GM18907 (cell line): ENCODE measurements at regions not wholly inside any gene's neighbourhood (a gene's known extent, or its start where the extent isn't known, plus 50 kb on each side); places are given as distances from the start of the nearest gene placed in this dataset.

Experiments used
- ATAC-seq: cut with Tn5 transposase; IDR thresholded peaks from one replicate; pipeline ENCODE4 v1.9.1; 2021; ENCODE audit warnings: mild to moderate bottlenecking, moderate library complexity; ENCODE audit not compliant: unreplicated experiment

GRCh38 chr4:74612837-74613236 lies 167.9 kb downstream of the AREG start:
- no peak for ATAC-seq

- ATAC-seq = no peak
These were observed 168.3 kb downstream of the AREG start for GRCh38 chr4:74613266-74613665.

- no peak for ATAC-seq
These were observed 170.5 kb downstream of the AREG start for GRCh38 chr4:74615411-74615810.

GRCh38 chr4:74618166-74618565 lies 173.2 kb downstream of the AREG start:
- no peak for ATAC-seq

GRCh38 chr4:74618659-74619058 lies 173.7 kb downstream of the AREG start:
- ATAC-seq = no peak

GRCh38 chr4:74619931-74620702 lies 174.2 kb downstream of the BTC start:
- no peak for ATAC-seq

- no peak for ATAC-seq
These were observed 172.7 kb downstream of the BTC start for GRCh38 chr4:74621616-74622015.

GRCh38 chr4:74623041-74623440 lies 171.3 kb downstream of the BTC start:
- ATAC-seq = peak; percentile 87

GRCh38 chr4:74624351-74625151 lies 169.8 kb downstream of the BTC start:
- no peak for ATAC-seq

- no peak for ATAC-seq
These were observed 168.3 kb downstream of the BTC start for GRCh38 chr4:74625981-74626380.

GRCh38 chr4:74627093-74627492 lies 167.2 kb downstream of the BTC start:
- ATAC-seq = no peak

GRCh38 chr4:74627504-74627903 lies 166.8 kb downstream of the BTC start:
- no peak for ATAC-seq

GRCh38 chr4:74628852-74629620 lies 165.3 kb downstream of the BTC start:
- no peak for ATAC-seq

GRCh38 chr4:74630551-74630950 lies 163.8 kb downstream of the BTC start:
- ATAC-seq = no peak

GRCh38 chr4:74631338-74631737 lies 163.0 kb downstream of the BTC start:
- ATAC-seq = no peak

- ATAC-seq = no peak
These were observed 162.3 kb downstream of the BTC start for GRCh38 chr4:74631988-74632387.

GRCh38 chr4:74632634-74633033 lies 161.7 kb downstream of the BTC start:
- no peak for ATAC-seq

GRCh38 chr4:74635074-74635473 lies 159.2 kb downstream of the BTC start:
- ATAC-seq = no peak

- ATAC-seq = no peak
These were observed 158.7 kb downstream of the BTC start for GRCh38 chr4:74635490-74636123.

- ATAC-seq = no peak
These were observed 156.3 kb downstream of the BTC start for GRCh38 chr4:74638001-74638400.

GRCh38 chr4:74638689-74639088 lies 155.6 kb downstream of the BTC start:
- no peak for ATAC-seq
